ENCODE measurements at regions not wholly inside any gene's neighbourhood (a gene's known extent, or its start where the extent isn't known, plus 50 kb on each side); places are given as distances from the start of the nearest gene placed in this dataset.

DNA sequence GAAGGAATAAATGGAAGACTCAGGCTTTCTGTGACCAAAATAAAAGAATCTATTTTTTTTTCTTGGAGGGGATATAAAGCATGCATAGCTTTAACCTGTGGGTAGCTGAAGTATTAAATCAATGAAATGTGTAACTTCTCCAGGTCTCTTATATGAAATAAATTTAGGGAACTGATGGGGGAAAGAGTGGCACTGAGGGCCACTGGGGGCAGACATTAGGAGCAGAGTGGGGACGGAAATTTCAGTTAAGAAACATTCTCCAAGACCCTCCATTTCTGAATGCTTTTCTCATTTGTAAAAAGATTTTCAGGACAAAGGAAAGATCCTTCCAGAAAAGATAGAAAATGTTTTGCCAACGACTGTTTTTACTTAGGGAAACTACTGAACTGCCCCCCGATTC, 131.0 kb downstream of the GPX5 start:
- TF ChIP-seq, protein P1, sequence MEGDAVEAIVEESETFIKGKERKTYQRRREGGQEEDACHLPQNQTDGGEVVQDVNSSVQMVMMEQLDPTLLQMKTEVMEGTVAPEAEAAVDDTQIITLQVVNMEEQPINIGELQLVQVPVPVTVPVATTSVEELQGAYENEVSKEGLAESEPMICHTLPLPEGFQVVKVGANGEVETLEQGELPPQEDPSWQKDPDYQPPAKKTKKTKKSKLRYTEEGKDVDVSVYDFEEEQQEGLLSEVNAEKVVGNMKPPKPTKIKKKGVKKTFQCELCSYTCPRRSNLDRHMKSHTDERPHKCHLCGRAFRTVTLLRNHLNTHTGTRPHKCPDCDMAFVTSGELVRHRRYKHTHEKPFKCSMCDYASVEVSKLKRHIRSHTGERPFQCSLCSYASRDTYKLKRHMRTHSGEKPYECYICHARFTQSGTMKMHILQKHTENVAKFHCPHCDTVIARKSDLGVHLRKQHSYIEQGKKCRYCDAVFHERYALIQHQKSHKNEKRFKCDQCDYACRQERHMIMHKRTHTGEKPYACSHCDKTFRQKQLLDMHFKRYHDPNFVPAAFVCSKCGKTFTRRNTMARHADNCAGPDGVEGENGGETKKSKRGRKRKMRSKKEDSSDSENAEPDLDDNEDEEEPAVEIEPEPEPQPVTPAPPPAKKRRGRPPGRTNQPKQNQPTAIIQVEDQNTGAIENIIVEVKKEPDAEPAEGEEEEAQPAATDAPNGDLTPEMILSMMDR (IDR thresholded peaks at IDR 0.05; ENCODE audit: low read length), result no peak
- TF ChIP-seq EZH2phosphoT487 (IDR thresholded peaks at IDR 0.05; ENCODE audit: low read length), result no peak
